Brain microvascular endothelial cell (primary cell): ENCODE measurements at regions not wholly inside any gene's neighbourhood (a gene's known extent, or its start where the extent isn't known, plus 50 kb on each side); places are given as distances from the start of the nearest gene placed in this dataset.
"Not testable (repeated sequence)": the region's sequence is repeated elsewhere in the genome, so short reads cannot be mapped to it uniquely, and the experiment has no call there.

Source experiments
- DNase-seq: peaks from one replicate; pipeline ENCODE4 v3.0.0-alpha.2; 2020
- H3K27ac ChIP-seq: fragments of 250-450 bp; sonication (Bioruptor Pico); 2 replicates; pipeline ENCODE4 v1.5.1; 2020; ENCODE audit warnings: mild to moderate bottlenecking, moderate library complexity
- H3K27me3 ChIP-seq: fragments of 250-450 bp; sonication (Bioruptor Pico); replicated peaks from 2 replicates; pipeline ENCODE4 v1.5.1; 2020; ENCODE audit warnings: mild to moderate bottlenecking
- H3K36me3 ChIP-seq: fragments of 250-450 bp; sonication (Bioruptor Pico); replicated peaks from 2 replicates; pipeline ENCODE4 v1.5.1; 2020; ENCODE audit warnings: mild to moderate bottlenecking
- H3K4me3 ChIP-seq: 2 replicates; pipeline ENCODE4 v1.5.1; 2011; ENCODE audit warnings: low read depth, mild to moderate bottlenecking, control low read depth, low read length, moderate library complexity
- in situ Hi-C: cut with HindIII; loops from 2 replicates; pipeline ENCODE4 v1.10.0; 2017; ENCODE audit warnings: low sequenced_read_pairs, low pct_ligation_motif_present
- TF ChIP-seq, protein P1 (sequence below): IDR thresholded peaks from 2 replicates; pipeline ENCODE4 v1.5.1; 2011; ENCODE audit warnings: low read depth, mild to moderate bottlenecking, moderate library complexity, low read length, control low read depth, inconsistent platforms; ENCODE audit errors: missing control alignments

DNA sequence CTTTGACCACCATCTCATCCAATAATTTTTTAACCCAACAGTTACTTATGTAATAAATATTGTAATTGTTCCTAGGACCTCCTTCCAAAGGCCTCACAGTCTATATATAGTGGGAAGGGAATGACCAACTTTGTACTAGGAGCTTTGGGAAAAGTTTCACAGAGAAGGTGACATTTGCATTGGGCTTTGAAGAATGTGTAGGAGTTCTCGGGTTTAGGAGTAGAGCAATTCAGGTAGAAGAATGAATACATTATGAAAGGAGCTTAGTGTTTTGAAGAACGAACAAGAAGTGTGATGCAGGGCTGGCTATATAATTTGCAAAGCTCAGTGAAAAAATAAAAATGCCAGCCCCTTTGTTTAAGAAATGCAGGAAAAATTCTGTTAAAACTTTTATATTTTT, 330.4 kb upstream of the DEPDC1 start:
- Histone ChIP-seq H3K27me3 (no peaks in the 10 kb centered on the region), H3K27ac (no peak overlapping the region), H3K36me3 (no peaks in the 10 kb centered on the region), H3K4me3 (no peak overlapping the region)
- DNase-seq: no peak
- in situ Hi-C loops: no loop called here
- TF ChIP-seq, protein P1, sequence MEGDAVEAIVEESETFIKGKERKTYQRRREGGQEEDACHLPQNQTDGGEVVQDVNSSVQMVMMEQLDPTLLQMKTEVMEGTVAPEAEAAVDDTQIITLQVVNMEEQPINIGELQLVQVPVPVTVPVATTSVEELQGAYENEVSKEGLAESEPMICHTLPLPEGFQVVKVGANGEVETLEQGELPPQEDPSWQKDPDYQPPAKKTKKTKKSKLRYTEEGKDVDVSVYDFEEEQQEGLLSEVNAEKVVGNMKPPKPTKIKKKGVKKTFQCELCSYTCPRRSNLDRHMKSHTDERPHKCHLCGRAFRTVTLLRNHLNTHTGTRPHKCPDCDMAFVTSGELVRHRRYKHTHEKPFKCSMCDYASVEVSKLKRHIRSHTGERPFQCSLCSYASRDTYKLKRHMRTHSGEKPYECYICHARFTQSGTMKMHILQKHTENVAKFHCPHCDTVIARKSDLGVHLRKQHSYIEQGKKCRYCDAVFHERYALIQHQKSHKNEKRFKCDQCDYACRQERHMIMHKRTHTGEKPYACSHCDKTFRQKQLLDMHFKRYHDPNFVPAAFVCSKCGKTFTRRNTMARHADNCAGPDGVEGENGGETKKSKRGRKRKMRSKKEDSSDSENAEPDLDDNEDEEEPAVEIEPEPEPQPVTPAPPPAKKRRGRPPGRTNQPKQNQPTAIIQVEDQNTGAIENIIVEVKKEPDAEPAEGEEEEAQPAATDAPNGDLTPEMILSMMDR: no peak

DNA sequence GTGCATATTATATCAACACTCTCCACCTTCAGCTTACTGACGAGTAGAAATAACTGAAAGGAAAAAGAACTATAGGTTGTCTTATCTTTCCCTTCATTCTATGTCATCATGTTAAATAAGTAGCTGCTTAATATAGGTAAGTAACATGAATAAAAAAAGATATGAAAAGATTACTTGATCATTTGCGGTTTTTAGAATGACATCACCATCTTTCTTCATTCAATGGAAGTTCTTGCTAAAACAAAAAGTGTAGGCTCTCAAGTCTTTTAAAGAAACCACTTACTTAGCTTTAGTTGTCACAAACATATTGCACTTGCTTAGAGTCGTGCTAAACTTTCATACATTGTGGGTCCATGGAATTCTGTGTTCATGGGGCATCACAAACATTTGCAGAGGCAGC, 331.1 kb upstream of the DEPDC1 start:
- H3K27ac ChIP-seq: no peak overlapping the region
- no peaks in the 10 kb centered on the region for H3K36me3 ChIP-seq
- TF ChIP-seq, protein P1: no peak
- no peak for DNase-seq
- H3K4me3 ChIP-seq: no peak overlapping the region
- in situ Hi-C loops: no loop called here
- no peaks in the 10 kb centered on the region for H3K27me3 ChIP-seq

DNA sequence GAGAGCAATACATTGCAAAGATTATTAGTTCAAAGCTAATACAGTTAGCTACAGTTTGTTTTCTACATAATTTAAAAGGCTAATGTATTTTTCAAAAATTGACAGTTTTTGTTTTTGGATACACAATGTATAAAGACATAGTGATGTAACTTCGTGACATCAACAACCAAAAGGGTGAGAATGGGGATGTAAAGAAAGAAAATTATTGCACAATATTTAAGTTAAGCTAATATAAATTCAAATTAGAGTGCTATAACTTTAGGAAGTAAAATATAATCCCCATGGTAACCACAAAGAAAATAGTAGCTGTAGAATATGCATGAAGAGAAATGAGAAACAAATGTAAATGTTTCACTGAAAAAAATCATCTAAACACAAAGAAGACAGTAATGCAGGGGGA, 334.4 kb upstream of the DEPDC1 start:
- Histone ChIP-seq H3K36me3 (no peaks in the 10 kb centered on the region), H3K4me3 (no peak overlapping the region), H3K27ac (no peak overlapping the region), H3K27me3 (no peaks in the 10 kb centered on the region)
- in situ Hi-C loops: no loop called here
- TF ChIP-seq, protein P1: no peak
- DNase-seq: no peak

DNA sequence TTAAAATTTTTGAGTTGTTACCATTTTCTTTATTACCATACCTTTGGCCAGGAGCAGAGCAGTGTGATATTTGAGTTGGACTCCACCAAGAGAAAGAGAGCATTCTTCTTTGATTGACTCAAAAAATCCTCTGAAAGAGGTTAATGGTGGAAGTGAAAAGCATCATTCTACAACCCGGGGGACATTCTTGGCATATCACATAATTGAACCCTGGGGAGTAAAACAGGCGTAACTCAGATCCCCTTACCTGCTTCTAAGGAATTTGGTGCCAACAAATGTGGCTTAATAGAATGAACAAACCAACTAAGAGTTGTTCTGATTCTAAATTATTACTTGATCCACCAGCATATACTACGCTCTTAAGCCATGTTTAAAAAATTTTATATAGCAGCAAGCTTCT, 351.1 kb upstream of the DEPDC1 start:
- Histone ChIP-seq H3K27me3 (no peaks in the 10 kb centered on the region), H3K4me3 (no peak overlapping the region), H3K36me3 (no peaks in the 10 kb centered on the region), H3K27ac (no peak overlapping the region)
- DNase-seq: no peak
- in situ Hi-C loops: no loop called here
- TF ChIP-seq, protein P1: no peak

DNA sequence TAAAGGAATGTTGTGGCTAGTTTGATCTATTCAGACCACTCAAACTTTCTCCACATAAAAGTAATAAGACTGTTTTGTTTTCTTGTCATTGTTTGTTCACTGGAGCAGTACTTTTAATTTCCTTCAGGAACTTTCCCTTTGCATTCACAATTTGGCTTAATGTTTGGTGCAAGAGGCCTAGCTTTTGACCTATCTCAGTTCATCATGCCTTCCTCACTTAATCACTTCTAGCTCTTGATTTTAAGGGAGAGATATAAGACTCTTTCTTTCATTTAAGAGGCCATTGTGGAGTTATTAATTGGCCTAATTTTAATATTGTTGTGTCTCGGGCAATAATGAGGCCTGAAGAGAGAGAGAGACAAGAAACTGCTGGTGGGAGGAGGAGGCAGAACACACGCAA, 371.7 kb upstream of the DEPDC1 start:
- DNase-seq: no peak
- no peaks in the 10 kb centered on the region for H3K36me3 ChIP-seq
- no peak overlapping the region for H3K27ac ChIP-seq
- no peak overlapping the region for H3K4me3 ChIP-seq
- in situ Hi-C loops: no loop called here
- no peaks in the 10 kb centered on the region for H3K27me3 ChIP-seq
- TF ChIP-seq, protein P1: no peak

DNA sequence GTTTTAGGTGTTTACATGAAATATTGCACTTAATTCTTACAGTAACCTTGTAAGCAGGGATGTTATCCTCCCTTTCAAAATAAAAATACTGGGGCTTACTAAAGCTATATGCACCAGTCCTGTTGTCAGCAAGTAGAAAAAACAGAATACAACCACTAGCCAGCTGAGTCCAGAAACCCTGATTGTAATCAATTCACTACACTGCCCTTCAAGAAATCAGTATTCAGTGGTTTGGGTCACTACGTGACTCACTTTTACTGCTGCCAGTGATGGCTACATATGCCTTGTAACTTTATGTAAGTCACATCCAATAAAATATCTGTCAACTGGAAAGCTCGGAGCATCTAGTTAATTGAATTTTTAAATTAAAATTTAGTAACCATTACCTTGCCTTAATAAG, 376.3 kb upstream of the DEPDC1 start:
- H3K27ac ChIP-seq: no peak overlapping the region
- H3K27me3 ChIP-seq: no peaks in the 10 kb centered on the region
- no peaks in the 10 kb centered on the region for H3K36me3 ChIP-seq
- no peak for DNase-seq
- in situ Hi-C loops: no loop called here
- TF ChIP-seq, protein P1: no peak
- H3K4me3 ChIP-seq: no peak overlapping the region

DNA sequence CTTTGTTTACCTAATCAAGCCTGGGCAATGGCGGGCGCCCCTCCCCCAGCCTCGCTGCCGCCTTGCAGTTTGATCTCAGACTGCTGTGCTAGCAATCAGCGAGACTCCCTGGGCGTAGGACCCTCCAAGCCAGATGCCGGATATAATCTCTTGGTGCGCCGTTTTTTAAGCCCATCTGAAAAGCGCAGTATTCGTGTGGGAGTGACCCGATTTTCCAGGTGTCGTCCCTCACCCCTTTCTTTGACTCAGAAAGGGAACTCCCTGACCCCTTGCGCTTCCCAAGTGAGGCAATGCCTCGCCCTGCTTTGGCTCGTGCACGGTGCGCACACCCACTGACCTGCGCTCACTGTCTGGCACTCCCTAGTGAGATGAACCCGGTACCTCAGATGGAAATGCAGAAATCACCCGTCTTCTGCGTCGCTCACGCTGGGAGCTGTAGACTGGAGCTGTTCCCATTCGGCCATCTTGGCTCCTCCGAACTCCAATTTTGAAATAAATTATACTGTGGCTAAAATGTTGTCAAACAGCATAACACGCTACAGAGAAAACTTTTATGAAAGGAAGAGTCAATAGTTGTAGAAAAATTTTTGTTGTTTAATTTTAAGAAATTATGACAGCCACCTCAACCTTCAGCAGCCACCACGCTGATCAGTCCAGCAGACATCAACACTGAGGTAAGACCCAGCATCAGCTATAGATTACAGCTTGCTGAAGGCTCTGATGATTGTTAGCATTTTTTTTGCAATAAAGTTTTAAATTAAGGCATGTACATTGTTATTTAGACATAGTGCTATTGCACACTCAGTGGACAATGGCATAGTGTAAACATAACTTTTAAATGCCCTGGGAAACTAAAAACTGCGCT, 384.7 kb upstream of the DEPDC1 start:
- H3K4me3 ChIP-seq, H3K27me3 ChIP-seq, in situ Hi-C loops, DNase-seq, H3K27ac ChIP-seq, H3K36me3 ChIP-seq: not testable (repeated sequence)
